Epithelial cell of proximal tubule (primary cell): ENCODE measurements at regions not wholly inside any gene's neighbourhood (a gene's known extent, or its start where the extent isn't known, plus 50 kb on each side); places are given as distances from the start of the nearest gene placed in this dataset.
"Not testable (repeated sequence)": the region's sequence is repeated elsewhere in the genome, so short reads cannot be mapped to it uniquely, and the experiment has no call there.

Experiments
- DNase-seq: peaks from one replicate; pipeline ENCODE4 v3.0.0-alpha.2; 2011; ENCODE audit warnings: low read depth
- H3K4me3 ChIP-seq: 2 replicates; pipeline ENCODE4 v1.5.1; 2011; ENCODE audit warnings: low read depth, mild to moderate bottlenecking, low read length
- CTCF ChIP-seq: conservative IDR thresholded peaks from 2 replicates; pipeline ENCODE4 v1.5.1; 2012; ENCODE audit warnings: low read depth, mild to moderate bottlenecking, low read length

- no peak for TF ChIP-seq CTCF
- DNase-seq: no peak
- H3K4me3 ChIP-seq: no peak overlapping the region
These were observed 1009.6 kb upstream of the DDX18 start for GRCh38 chr2:116804901-116805300.

GRCh38 chr2:116806505-116806904 lies 1008.0 kb upstream of the DDX18 start:
- not testable (repeated sequence) for DNase-seq, H3K4me3 ChIP-seq

- no peak for DNase-seq
- no peak overlapping the region for H3K4me3 ChIP-seq
- no peak for TF ChIP-seq CTCF
These were observed 1005.4 kb upstream of the DDX18 start for GRCh38 chr2:116809109-116809508.

- TF ChIP-seq CTCF: no peak
- DNase-seq: no peak
These were observed 1004.4 kb upstream of the DDX18 start for GRCh38 chr2:116810071-116810470.

GRCh38 chr2:116810645-116811044 lies 1003.8 kb upstream of the DDX18 start:
- no peak for DNase-seq
- H3K4me3 ChIP-seq: no peak overlapping the region
- TF ChIP-seq CTCF: no peak

More at GRCh38 chr2:116810071-116810470, 1004.4 kb upstream of the DDX18 start:
- no peak overlapping the region for H3K4me3 ChIP-seq

- DNase-seq: no peak
- peak; percentile 11 for TF ChIP-seq CTCF
- H3K4me3 ChIP-seq: no peak overlapping the region
These were observed 995.1 kb upstream of the DDX18 start for GRCh38 chr2:116819355-116819754.

GRCh38 chr2:116820986-116821385 lies 993.5 kb upstream of the DDX18 start:
- TF ChIP-seq CTCF: no peak
- no peak for DNase-seq
- no peak overlapping the region for H3K4me3 ChIP-seq

- not testable (repeated sequence) for DNase-seq, H3K4me3 ChIP-seq
These were observed 984.9 kb upstream of the DDX18 start for GRCh38 chr2:116829543-116829942.
